ENCODE measurements at regions not wholly inside any gene's neighbourhood (a gene's known extent, or its start where the extent isn't known, plus 50 kb on each side); places are given as distances from the start of the nearest gene placed in this dataset.

GRCh38 chr12:128089961-128090360, 177.0 kb upstream of the TMEM132C start:
- H3K9me3 ChIP-seq: no peaks in the 10 kb centered on the region
- H3K4me1 ChIP-seq (ENCODE audit: control insufficient read depth in 1 of 2, low read depth in 2 of 2): no peaks in the 10 kb centered on the region
- H3K36me3 ChIP-seq: no peaks in the 10 kb centered on the region
- TF ChIP-seq CTCF (IDR thresholded peaks at IDR 0.05): no peak
- no peaks in the 10 kb centered on the region for H3K27me3 ChIP-seq (replicated peaks; ENCODE audit: insufficient read depth)
- no peak for DNase-seq (ENCODE audit: low spot score)
- no peak overlapping the region for H3K27ac ChIP-seq
- H3K4me3 ChIP-seq: no peak overlapping the region
- ATAC-seq (ENCODE audit: insufficient number of reproducible peaks, low FRiP score, low read depth): no peak

- H3K36me3 ChIP-seq: no peaks in the 10 kb centered on the region
- H3K27ac ChIP-seq: no peak overlapping the region
- TF ChIP-seq CTCF (IDR thresholded peaks at IDR 0.05): no peak
- ATAC-seq (ENCODE audit: insufficient number of reproducible peaks, low FRiP score, low read depth) (no peak), DNase-seq (ENCODE audit: low spot score) (no peak)
- no peaks in the 10 kb centered on the region for H3K4me1 ChIP-seq (ENCODE audit: control insufficient read depth in 1 of 2, low read depth in 2 of 2)
- no peaks in the 10 kb centered on the region for H3K9me3 ChIP-seq
- no peaks in the 10 kb centered on the region for H3K27me3 ChIP-seq (replicated peaks; ENCODE audit: insufficient read depth)
- H3K4me3 ChIP-seq: no peak overlapping the region
Measured at GRCh38 chr12:128091101-128091720, 175.8 kb upstream of the TMEM132C start.

- H3K36me3 ChIP-seq: no peaks in the 10 kb centered on the region
- no peak for TF ChIP-seq CTCF (IDR thresholded peaks at IDR 0.05)
- H3K9me3 ChIP-seq: no peaks in the 10 kb centered on the region
- H3K27ac ChIP-seq: no peak overlapping the region
- DNase-seq (ENCODE audit: low spot score) (no peak), ATAC-seq (ENCODE audit: insufficient number of reproducible peaks, low FRiP score, low read depth) (no peak)
- H3K4me3 ChIP-seq: no peak overlapping the region
- H3K4me1 ChIP-seq (ENCODE audit: control insufficient read depth in 1 of 2, low read depth in 2 of 2): no peaks in the 10 kb centered on the region
- no peaks in the 10 kb centered on the region for H3K27me3 ChIP-seq (replicated peaks; ENCODE audit: insufficient read depth)
Measured at GRCh38 chr12:128091951-128092382, 175.0 kb upstream of the TMEM132C start.

GRCh38 chr12:128098730-128099129, 168.2 kb upstream of the TMEM132C start:
- DNase-seq (ENCODE audit: low spot score): no peak
- TF ChIP-seq CTCF (IDR thresholded peaks at IDR 0.05): no peak
- Histone ChIP-seq H3K9me3 (no peaks in the 10 kb centered on the region), H3K27ac (no peak overlapping the region), H3K36me3 (no peaks in the 10 kb centered on the region), H3K27me3 (replicated peaks; ENCODE audit: insufficient read depth) (no peaks in the 10 kb centered on the region), H3K4me1 (ENCODE audit: control insufficient read depth in 1 of 2, low read depth in 2 of 2) (peaks cover 0 to 5% of the 10 kb centered on the region in 2 donors), H3K4me3 (no peak overlapping the region)
- no peak for ATAC-seq (ENCODE audit: insufficient number of reproducible peaks, low FRiP score, low read depth)

- no peak for TF ChIP-seq CTCF (IDR thresholded peaks at IDR 0.05)
- Histone ChIP-seq H3K27ac (no peak overlapping the region), H3K27me3 (replicated peaks; ENCODE audit: insufficient read depth) (no peaks in the 10 kb centered on the region), H3K9me3 (no peaks in the 10 kb centered on the region), H3K4me1 (ENCODE audit: control insufficient read depth in 1 of 2, low read depth in 2 of 2) (peaks cover 0 to 5% of the 10 kb centered on the region in 2 donors), H3K36me3 (no peaks in the 10 kb centered on the region), H3K4me3 (no peak overlapping the region)
- no peak for DNase-seq (ENCODE audit: low spot score)
- no peak for ATAC-seq (ENCODE audit: insufficient number of reproducible peaks, low FRiP score, low read depth)
Measured at GRCh38 chr12:128103152-128103551, 163.8 kb upstream of the TMEM132C start.
